GM12878 (cell line): ENCODE measurements at regions not wholly inside any gene's neighbourhood (a gene's known extent, or its start where the extent isn't known, plus 50 kb on each side); places are given as distances from the start of the nearest gene placed in this dataset.

Experiments used
- ATAC-seq: fragments of 200-7000 bp; cut with Tn5 transposase; 3 replicates; pipeline ENCODE4 v1.9.1; 2020; ENCODE audit warnings: mild to moderate bottlenecking, moderate library complexity
- BruUV-seq: library from RNA; stranded (reverse); fragments of 400-500 nt; replicated peaks from 2 replicates; lab custom pipeline; 2021; lab: Mats Ljungman, UMichigan
- CTCF ChIA-PET: fragments of 300-600 bp; sonication (Branson Sonifier 250); formaldehyde crosslinking; extraction: SDS; loops from one replicate; lab custom pipeline; 2021; ENCODE audit warnings: inconsistent platforms; lab: Yijun Ruan, JAX
- POLR2A ChIA-PET: fragments of 350-600 bp; formaldehyde crosslinking; extraction: SDS; loops from one replicate; lab custom pipeline; 2021; ENCODE audit warnings: inconsistent platforms; lab: Charles Lee
- RAD21 ChIA-PET: fragments of 300-600 bp; sonication (Branson Sonifier 250); formaldehyde crosslinking; loops from one replicate; lab custom pipeline; 2023; ENCODE audit warnings: antibody characterized with exemption; ENCODE audit not compliant: unreplicated experiment; lab: Charles Lee
- SMC1A ChIA-PET: fragments of 300-600 bp; sonication (Branson Sonifier 250); formaldehyde crosslinking; loops from one replicate; lab custom pipeline; 2023; ENCODE audit not compliant: unreplicated experiment, uncharacterized antibody; lab: Charles Lee
- DNase-seq: peaks from one replicate; pipeline ENCODE4 v3.0.0-alpha.2; 2011; ENCODE audit warnings: low read depth, low spot score
- FAIRE-seq: peaks from 3 replicates; lab custom pipeline; 2011; peaks lifted over from hg19 to GRCh38; lab: Jason Lieb, UNC
- H2AFZ ChIP-seq: 2 replicates; pipeline ENCODE4 v1.6.0; 2011; ENCODE audit warnings: low read depth, low read length, control low read depth; ENCODE audit not compliant: control insufficient read depth
- H3K27ac ChIP-seq: 2 replicates; pipeline ENCODE4 v1.5.1; 2011; ENCODE audit warnings: control low read depth; ENCODE audit not compliant: control insufficient read depth, insufficient read depth
- H3K27me3 ChIP-seq, 2 experiments: replicated peaks in 1 of 2; 2 replicates each; pipeline versions ENCODE4 v1.6.0 to v1.6.1; 2011; ENCODE audit warnings: low read length in 1 of 2; ENCODE audit not compliant: control insufficient read depth in 2 of 2, insufficient read depth in 2 of 2
- H3K36me3 ChIP-seq, 2 experiments: 2 replicates each; pipeline ENCODE4 v1.5.1; 2011; ENCODE audit warnings: low read length in 1 of 2; ENCODE audit not compliant: control insufficient read depth in 2 of 2, insufficient read depth in 2 of 2
- H3K4me1 ChIP-seq: 2 replicates; pipeline ENCODE4 v1.6.1; 2011; ENCODE audit warnings: mild to moderate bottlenecking, low read length, moderate library complexity, mixed read lengths; ENCODE audit not compliant: control insufficient read depth, insufficient read depth
- H3K4me2 ChIP-seq: 2 replicates; pipeline ENCODE4 v1.6.0; 2011; ENCODE audit warnings: control low read depth; ENCODE audit not compliant: control insufficient read depth, insufficient read depth
- H3K4me3 ChIP-seq: fragments of 200-600 bp; sonication (generic); 2 replicates; pipeline ENCODE4 v1.5.1; 2016
- H3K79me2 ChIP-seq: 2 replicates; pipeline ENCODE4 v1.6.0; 2011; ENCODE audit warnings: low read length; ENCODE audit not compliant: control insufficient read depth, insufficient read depth
- H3K9ac ChIP-seq: 2 replicates; pipeline ENCODE4 v1.8.0; 2011; ENCODE audit warnings: low read length, control low read depth, mixed read lengths; ENCODE audit not compliant: control insufficient read depth, insufficient read depth
- H3K9me3 ChIP-seq: replicated peaks from 3 replicates; pipeline ENCODE4 v1.5.1; 2011; ENCODE audit warnings: mild to moderate bottlenecking, low read length; ENCODE audit not compliant: control insufficient read depth, insufficient read depth
- H4K20me1 ChIP-seq: 2 replicates; pipeline ENCODE4 v1.6.0; 2011; ENCODE audit not compliant: control insufficient read depth, insufficient read depth
- ASH2L ChIP-seq: fragments of 300-600, 200-600 bp; sonication (generic); IDR thresholded peaks from 2 replicates; pipeline ENCODE4 v1.6.1; 2017; ENCODE audit warnings: low read depth, mild to moderate bottlenecking, borderline replicate concordance
- BCL11A ChIP-seq: IDR thresholded peaks from 2 replicates; pipeline ENCODE4 v1.6.1; 2011; ENCODE audit warnings: low read depth, low read length
- CEBPB ChIP-seq, 2 experiments: fragments of 150-350 bp in 1 of 2; IDR thresholded peaks; 2 replicates each; pipeline ENCODE4 v1.6.1; 2012 to 2014; ENCODE audit warnings: low read depth in 2 of 2, low read length in 2 of 2, borderline replicate concordance in 1 of 2, inconsistent platforms in 1 of 2
- FOXK2 ChIP-seq: fragments of 450-650 bp; IDR thresholded peaks from 2 replicates; pipeline ENCODE4 v1.6.1; 2017; ENCODE audit warnings: mild to moderate bottlenecking, moderate library complexity
- HDAC2 ChIP-seq: fragments of 200-600 bp; sonication (generic); IDR thresholded peaks from 2 replicates; pipeline ENCODE4 v1.6.1; 2017
- IRF4 ChIP-seq: IDR thresholded peaks from 2 replicates; pipeline ENCODE4 v1.6.1; 2011; ENCODE audit warnings: low read depth, low read length
- MYB ChIP-seq: fragments of 150-350 bp; IDR thresholded peaks from 2 replicates; pipeline ENCODE4 v1.6.1; 2014; ENCODE audit warnings: mild to moderate bottlenecking, low read depth, low read length, borderline replicate concordance
- PAX5 ChIP-seq: IDR thresholded peaks from 2 replicates; pipeline ENCODE4 v1.6.1; 2011; ENCODE audit warnings: low read depth, low read length, borderline replicate concordance
- POLR2AphosphoS2 ChIP-seq: IDR thresholded peaks from 2 replicates; pipeline ENCODE4 v1.6.1; 2011; ENCODE audit warnings: low read depth, mild to moderate bottlenecking, low read length, improper control_type of control experiment, moderate library complexity
- SUPT20H ChIP-seq: IDR thresholded peaks from 2 replicates; pipeline ENCODE4 v1.6.1; 2011; ENCODE audit warnings: low read depth, mild to moderate bottlenecking, low read length, moderate library complexity, borderline replicate concordance; ENCODE audit not compliant: control insufficient read depth
- TARDBP ChIP-seq: IDR thresholded peaks from 2 replicates; pipeline ENCODE4 v1.6.1; 2016; ENCODE audit warnings: borderline replicate concordance
- ZNF622 ChIP-seq: fragments of 450-650 bp; IDR thresholded peaks from 2 replicates; pipeline ENCODE4 v1.6.1; 2017; ENCODE audit warnings: mild to moderate bottlenecking, inconsistent platforms
- WGBS: methylation state at CpG from one replicate; pipeline ENCODE4 v1.1.6; 2016; ENCODE audit warnings: low lambda C conversion rate; ENCODE audit not compliant: insufficient replicate concordance, insufficient coverage; ENCODE audit errors: missing lambda C conversion rate; 5-methylcytosine and 5-hydroxymethylcytosine counted together
- in situ Hi-C: fragments of 300-500 bp; cut with MboI; formaldehyde crosslinking; loops from 9 replicates; pipeline ENCODE4 v1.14.3; 2018; ENCODE audit warnings: mixed read lengths
- intact Hi-C: fragments of 100-400 bp; cut with micrococcal nuclease; formaldehyde crosslinking; loops from one replicate; pipeline ENCODE4 v1.14.2; 2022; ENCODE audit not compliant: unreplicated experiment
- TF ChIP-seq, protein P1 (sequence below): fragments of 450-650 bp; IDR thresholded peaks from 2 replicates; pipeline ENCODE4 v1.6.1; 2016; ENCODE audit warnings: mild to moderate bottlenecking, moderate library complexity, borderline replicate concordance
- TF ChIP-seq, protein P2 (sequence below): fragments of 450-650 bp; IDR thresholded peaks from 2 replicates; pipeline ENCODE4 v1.6.1; 2017; ENCODE audit warnings: low read depth, mild to moderate bottlenecking, moderate library complexity

DNA sequence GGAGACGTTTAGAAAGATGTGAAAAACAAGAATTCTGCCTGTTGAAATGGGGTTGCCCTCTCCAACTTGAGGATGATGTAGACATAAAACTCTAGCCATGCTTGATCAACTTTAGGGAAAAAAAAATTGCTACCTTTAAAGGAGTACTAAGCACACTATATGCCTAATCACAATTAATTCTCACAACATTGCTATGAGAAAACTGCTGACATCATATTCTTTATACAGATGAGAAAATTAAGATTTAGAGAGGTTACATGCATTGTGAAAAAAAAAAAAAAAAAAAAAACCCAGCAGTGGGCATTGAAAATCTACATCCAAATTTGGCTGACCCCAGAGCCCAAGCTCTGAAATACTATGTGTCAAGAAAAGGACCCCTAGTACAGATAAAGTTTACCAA is 617.2 kb upstream of the ADGRL2 start:
- Histone ChIP-seq H3K27ac (no peak overlapping the region), H3K4me1 (no peaks in the 10 kb centered on the region), H3K36me3 (no peaks in the 10 kb centered on the region), H3K9me3 (no peaks in the 10 kb centered on the region), H2AFZ (no peak overlapping the region), H3K4me2 (no peak overlapping the region), H3K4me3 (no peak overlapping the region), H3K9ac (no peak overlapping the region), H4K20me1 (no peaks in the 10 kb centered on the region), H3K79me2 (no peaks in the 10 kb centered on the region), H3K27me3 (no peaks in the 10 kb centered on the region)
- ChIA-PET RAD21 (no interaction called here), POLR2A (no interaction called here), SMC1A (interaction anchor here (1.2 kb wide), 1 partner anchor 12 kb away, joined by 5 read pairs; no protein-coding TSS in a partner anchor), CTCF (no interaction called here)
- ATAC-seq, result no peak
- in situ Hi-C loops, result no loop called here
- BruUV-seq, result no TSS peak
- TF ChIP-seq IRF4 (no peak), SUPT20H (no peak), POLR2AphosphoS2 (no peak), TARDBP (no peak)
- intact Hi-C loops, result no loop called here
- FAIRE-seq, result no peak
- WGBS, result 10% methylated on average over 1 of the region's 1 CpG
- no peak for DNase-seq

GRCh38 chr1:81183051-81183450 is 617.7 kb upstream of the ADGRL2 start:
- TF ChIP-seq CEBPB (IDR thresholded peaks at IDR 0.05; ENCODE audit: borderline replicate concordance in 1 of 2, low read depth in 2 of 2, low read length in 2 of 2) (no peak), PAX5 (no peak), HDAC2 (no peak), MYB (no peak), ASH2L (no peak), FOXK2 (no peak), BCL11A (no peak), ZNF622 (no peak)
- TF ChIP-seq, protein P1, sequence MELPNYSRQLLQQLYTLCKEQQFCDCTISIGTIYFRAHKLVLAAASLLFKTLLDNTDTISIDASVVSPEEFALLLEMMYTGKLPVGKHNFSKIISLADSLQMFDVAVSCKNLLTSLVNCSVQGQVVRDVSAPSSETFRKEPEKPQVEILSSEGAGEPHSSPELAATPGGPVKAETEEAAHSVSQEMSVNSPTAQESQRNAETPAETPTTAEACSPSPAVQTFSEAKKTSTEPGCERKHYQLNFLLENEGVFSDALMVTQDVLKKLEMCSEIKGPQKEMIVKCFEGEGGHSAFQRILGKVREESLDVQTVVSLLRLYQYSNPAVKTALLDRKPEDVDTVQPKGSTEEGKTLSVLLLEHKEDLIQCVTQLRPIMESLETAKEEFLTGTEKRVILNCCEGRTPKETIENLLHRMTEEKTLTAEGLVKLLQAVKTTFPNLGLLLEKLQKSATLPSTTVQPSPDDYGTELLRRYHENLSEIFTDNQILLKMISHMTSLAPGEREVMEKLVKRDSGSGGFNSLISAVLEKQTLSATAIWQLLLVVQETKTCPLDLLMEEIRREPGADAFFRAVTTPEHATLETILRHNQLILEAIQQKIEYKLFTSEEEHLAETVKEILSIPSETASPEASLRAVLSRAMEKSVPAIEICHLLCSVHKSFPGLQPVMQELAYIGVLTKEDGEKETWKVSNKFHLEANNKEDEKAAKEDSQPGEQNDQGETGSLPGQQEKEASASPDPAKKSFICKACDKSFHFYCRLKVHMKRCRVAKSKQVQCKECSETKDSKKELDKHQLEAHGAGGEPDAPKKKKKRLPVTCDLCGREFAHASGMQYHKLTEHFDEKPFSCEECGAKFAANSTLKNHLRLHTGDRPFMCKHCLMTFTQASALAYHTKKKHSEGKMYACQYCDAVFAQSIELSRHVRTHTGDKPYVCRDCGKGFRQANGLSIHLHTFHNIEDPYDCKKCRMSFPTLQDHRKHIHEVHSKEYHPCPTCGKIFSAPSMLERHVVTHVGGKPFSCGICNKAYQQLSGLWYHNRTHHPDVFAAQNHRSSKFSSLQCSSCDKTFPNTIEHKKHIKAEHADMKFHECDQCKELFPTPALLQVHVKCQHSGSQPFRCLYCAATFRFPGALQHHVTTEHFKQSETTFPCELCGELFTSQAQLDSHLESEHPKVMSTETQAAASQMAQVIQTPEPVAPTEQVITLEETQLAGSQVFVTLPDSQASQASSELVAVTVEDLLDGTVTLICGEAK, result no peak
- TF ChIP-seq, protein P2, sequence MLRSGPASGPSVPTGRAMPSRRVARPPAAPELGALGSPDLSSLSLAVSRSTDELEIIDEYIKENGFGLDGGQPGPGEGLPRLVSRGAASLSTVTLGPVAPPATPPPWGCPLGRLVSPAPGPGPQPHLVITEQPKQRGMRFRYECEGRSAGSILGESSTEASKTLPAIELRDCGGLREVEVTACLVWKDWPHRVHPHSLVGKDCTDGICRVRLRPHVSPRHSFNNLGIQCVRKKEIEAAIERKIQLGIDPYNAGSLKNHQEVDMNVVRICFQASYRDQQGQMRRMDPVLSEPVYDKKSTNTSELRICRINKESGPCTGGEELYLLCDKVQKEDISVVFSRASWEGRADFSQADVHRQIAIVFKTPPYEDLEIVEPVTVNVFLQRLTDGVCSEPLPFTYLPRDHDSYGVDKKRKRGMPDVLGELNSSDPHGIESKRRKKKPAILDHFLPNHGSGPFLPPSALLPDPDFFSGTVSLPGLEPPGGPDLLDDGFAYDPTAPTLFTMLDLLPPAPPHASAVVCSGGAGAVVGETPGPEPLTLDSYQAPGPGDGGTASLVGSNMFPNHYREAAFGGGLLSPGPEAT, result no peak
- no peak overlapping the region for H3K4me2 ChIP-seq
- intact Hi-C loops, result no loop called here
- RAD21 ChIA-PET, result no interaction called here
- H4K20me1 ChIP-seq, result no peaks in the 10 kb centered on the region
- no peaks in the 10 kb centered on the region for H3K36me3 ChIP-seq
- POLR2A ChIA-PET, result no interaction called here
- no TSS peak for BruUV-seq
- H3K27me3 ChIP-seq, result no peaks in the 10 kb centered on the region
- SMC1A ChIA-PET, result interaction anchor here (1.2 kb wide), 1 partner anchor 12 kb away, joined by 5 read pairs; no protein-coding TSS in a partner anchor
- no peak for ATAC-seq
- no peaks in the 10 kb centered on the region for H3K9me3 ChIP-seq
- no peak overlapping the region for H3K4me3 ChIP-seq
- CTCF ChIA-PET, result no interaction called here
- H3K79me2 ChIP-seq, result no peaks in the 10 kb centered on the region
- no peak for DNase-seq
- under 1% methylated on average over 6 of the region's 6 CpGs for WGBS
- H3K27ac ChIP-seq, result no peak overlapping the region
- H3K9ac ChIP-seq, result no peak overlapping the region
- in situ Hi-C loops, result no loop called here
- no peaks in the 10 kb centered on the region for H3K4me1 ChIP-seq
- H2AFZ ChIP-seq, result no peak overlapping the region
- FAIRE-seq, result no peak
